GM21390 (cell line): ENCODE measurements at regions not wholly inside any gene's neighbourhood (a gene's known extent, or its start where the extent isn't known, plus 50 kb on each side); places are given as distances from the start of the nearest gene placed in this dataset.

ENCODE experiments used
- ATAC-seq: cut with Tn5 transposase; IDR thresholded peaks from one replicate; pipeline ENCODE4 v1.9.1; 2021; ENCODE audit not compliant: unreplicated experiment

DNA sequence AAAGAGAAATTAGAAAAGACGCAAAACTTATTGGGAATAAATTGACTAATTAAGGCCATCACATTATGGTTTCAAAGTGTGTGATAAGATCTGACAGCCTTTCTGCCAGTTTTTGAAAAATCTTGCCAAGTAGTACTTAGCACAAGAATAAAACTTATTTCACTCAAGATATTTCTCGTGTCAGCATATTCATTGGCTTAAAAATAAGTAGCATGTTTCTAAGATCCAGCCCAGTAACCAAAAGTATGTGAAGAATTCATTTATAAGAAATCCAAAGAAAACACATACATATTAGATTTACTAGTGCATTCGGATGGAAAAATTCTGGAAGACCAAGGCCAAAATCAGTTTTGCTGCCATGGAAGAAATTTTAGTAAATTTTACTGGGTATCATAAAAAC lies 1135.0 kb downstream of the GALC start:
- ATAC-seq = no peak

DNA sequence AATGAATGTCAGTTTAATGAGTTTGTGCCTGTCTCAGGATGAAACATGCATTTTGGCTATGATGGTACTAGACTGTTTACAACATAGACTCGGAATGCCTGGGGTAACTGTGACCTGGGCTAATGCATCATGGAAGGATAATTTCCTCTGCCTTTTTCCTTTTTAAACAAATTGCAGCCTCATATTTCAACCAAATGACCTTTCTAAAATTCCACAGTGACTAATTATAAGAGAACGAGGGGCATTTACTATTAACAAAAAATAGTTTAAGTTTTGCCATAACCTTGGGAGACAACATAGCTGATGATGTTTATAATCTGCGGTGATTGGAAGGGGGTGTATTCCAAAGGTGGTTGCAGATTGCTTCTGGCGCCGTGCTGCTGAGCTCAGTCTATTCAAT lies 1140.5 kb downstream of the GALC start:
- ATAC-seq = no peak

DNA sequence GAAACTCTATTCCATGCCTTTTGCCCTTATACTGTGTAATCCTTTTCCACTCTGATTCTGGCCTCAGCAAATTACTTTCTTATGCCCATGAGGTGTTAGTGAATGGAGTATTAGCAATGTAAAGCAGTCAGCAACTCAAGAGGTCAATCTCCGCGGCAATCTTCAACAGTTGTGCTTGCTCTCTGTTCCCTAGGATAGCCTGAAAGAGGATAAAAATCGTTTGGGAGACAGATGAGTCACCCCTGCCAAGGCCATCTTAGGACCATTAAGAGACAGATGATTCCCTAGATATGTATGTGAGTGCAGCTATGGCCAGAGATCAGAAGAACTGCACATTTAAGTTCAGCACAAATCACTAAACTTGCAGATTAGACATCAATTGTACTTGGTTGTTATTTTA lies 1145.8 kb downstream of the GALC start:
- ATAC-seq = no peak

DNA sequence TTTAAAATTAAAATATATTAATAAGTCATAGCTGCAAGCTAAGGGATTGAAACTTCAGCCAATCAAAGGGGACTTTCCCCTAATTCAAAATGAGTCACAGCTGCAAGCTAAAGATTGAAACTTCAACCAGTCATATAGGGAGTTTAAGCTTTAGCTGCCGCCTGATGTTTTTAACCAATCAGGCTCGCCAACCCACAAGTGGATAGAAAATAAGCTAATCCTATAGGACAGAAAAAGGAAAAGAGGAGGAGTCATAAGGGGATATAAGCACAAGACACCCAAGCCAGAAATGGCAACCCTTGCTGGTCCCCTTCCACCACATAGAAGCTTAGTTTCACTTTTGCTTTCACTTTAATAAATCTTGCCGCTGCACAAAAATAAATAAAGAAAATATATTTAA lies 1154.6 kb downstream of the GALC start:
- ATAC-seq = no peak

DNA sequence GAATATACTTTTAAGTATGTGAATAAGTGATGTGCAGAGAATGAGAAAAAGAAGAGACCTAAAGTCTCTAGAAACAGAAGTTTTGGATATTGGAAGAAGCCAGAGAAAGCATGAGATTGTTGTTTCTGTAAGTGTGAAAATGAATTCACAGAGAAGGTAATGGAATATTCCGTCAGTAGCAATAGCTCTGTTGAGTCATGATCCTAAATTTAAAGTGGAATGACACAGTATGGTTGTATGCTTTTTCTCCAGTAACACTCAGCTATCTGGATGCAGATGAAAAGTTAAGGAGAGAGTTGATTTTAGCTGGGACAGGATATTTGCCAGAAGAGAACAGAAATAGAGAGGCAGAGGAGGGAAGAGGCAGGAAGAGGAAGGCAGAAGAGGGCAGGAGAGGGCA lies 1166.3 kb downstream of the GALC start:
- no peak for ATAC-seq

DNA sequence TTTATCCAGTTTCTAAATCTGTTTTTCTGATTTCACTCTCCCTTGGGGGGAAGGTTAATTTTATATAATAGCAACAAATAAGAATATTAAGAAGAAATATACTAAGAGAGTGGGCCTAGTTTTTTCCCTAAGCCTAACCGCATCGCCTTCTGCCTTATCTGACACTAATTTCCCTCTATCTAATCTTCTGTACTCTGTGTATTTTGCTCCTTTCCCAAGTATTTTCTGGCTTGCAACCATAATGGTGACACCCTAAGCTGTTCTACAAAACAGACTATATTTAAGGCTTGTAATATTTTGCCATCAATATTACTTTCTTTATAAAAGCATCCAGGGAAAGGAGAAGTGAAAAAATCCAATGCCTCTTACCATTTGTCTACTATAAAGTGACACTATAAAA lies 1168.8 kb downstream of the GALC start:
- no peak for ATAC-seq

DNA sequence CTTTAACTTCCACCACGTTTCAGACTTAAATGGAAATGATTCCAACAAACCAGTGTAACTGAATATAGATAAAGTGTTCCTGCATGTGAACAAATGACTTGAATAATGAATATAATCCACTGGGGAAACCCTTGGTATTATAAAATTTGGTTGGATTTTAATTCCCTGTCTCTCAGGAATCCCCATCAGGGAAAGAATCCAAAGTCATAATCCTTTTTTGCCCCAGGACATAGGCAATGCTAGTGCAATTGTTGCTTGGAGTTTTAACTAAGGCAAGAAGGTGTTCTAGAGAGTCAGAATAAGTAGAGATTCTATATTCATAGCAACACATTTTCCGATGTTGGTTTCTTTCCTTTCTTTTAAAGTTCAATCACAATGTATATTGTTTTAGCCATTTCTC lies 1169.4 kb downstream of the GALC start:
- ATAC-seq = no peak

DNA sequence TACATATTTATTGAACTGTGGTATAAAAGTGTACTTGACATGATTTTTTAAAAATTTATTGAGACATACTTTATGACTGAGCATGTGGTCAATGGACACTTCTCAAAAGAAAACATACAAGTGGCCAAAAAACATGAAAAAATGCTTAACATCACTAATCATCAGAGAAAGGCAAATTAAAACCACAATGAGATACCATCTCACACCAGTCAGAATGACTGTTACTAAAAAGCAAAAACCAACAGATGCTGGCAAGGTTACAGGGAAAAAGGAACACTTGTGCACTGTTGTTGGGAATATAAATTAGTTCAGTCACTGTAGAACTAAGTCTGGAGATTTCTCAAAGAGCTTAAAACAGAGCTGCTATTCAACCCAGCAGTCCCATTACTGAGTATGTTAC lies 1177.6 kb downstream of the GALC start:
- no peak for ATAC-seq

DNA sequence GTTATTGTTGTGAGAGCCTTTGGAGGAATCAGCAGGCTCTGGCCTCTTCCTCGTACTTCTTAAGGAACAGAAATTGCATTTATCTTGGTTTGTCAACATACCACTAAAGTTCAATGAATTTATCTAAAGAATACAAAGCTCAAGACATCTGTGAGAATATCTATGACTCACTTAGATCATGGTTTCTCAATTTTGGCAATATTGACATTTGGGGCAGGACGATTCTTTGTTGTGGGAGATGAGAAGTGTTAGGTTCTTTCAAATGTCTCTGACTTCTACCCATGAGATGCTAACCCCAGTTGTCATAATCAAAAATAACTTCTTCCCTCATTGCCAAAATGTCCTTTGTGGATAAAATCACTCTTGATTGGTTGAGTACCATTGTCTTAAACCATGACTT lies 1190.3 kb downstream of the GALC start:
- no peak for ATAC-seq

DNA sequence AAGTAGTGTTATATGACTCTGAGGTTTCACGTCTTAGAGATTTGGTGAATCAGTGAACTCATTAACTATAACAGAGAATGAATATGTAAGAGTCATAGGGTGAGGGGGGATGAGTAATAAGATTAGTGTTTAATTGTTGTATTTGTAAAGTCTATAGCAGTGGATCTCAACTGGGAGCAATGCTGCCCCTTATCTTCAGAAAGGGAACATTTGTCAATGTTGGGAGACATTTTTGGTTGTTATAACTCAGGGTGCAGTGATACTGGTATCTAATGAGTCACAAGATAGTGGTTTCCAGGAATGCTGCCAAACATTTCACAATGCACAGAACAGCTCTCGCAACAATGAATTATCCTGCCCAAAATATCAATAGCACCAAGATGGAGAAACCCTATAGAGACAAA lies 1193.7 kb downstream of the GALC start:
- ATAC-seq = no peak

DNA sequence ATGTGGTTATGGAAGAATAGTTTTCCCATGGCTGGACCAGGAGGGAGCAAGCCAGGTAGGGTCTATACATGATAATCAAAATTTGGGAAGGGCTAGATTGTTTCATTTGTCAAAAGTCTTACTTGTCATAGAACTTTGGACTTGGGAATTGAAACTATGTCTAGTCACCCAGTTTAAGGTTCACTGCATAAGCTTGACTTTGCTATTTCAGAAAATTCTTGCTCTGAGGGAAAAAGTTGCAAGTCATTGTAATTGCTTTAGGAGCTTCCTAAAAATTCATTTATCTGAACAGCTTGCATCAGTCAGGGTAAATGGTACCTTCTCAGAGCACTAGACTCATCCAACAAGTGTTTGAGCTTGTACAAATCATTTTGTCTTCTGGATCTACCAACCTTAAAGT lies 1194.7 kb downstream of the GALC start:
- no peak for ATAC-seq

DNA sequence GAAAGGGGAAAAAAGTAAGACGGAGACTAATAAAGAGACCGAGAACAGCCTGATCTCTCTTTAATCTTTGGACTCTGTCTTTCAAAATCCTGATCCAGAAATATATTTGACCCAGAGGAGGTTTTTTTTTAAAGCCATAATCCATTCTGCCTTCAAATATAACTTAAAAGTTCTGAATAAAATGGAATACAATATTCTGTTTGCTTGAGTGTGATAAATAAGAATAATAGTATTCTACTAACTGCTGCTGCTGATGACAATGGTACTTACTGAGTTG lies 1196.0 kb downstream of the GALC start:
- ATAC-seq = no peak

DNA sequence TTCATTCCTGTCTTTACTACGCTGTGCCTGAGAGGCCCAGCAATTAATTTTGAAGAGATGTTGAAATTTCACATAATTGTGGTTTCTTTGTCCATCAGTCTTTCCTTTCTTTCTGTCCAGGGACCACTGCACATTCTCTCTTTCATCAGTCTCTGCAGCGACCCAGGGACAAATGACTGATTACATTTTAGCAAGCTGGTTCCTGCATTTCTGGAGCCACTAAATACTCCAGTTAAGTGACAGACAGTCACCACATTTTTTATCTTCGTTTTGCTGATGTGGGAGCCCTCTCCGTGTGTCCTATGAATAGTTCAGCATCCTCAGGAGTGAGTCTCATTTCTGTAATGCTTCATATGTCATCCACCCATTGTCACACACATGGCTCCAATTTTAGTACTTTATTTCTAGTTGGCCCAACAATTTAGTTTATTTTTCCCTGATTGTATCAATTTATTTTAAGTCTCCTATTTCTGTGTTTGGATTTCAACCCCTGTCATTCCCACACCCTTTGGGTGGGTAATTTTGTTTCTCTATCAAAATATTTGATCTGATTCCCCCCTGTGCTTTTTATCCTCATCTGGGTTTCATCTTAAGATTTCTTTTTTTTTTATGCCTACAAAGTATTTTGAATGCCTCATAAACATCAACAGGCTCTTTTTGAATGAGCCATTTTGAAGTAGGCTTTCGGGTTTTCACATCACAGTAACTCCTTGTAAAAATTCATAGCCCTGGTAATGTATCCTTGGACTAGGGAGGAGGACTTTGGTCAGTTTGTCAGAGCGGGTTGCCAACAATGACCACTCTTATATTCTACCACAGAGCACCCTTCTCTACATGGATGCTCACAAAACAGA lies 1196.5 kb downstream of the GALC start:
- no peak for ATAC-seq

DNA sequence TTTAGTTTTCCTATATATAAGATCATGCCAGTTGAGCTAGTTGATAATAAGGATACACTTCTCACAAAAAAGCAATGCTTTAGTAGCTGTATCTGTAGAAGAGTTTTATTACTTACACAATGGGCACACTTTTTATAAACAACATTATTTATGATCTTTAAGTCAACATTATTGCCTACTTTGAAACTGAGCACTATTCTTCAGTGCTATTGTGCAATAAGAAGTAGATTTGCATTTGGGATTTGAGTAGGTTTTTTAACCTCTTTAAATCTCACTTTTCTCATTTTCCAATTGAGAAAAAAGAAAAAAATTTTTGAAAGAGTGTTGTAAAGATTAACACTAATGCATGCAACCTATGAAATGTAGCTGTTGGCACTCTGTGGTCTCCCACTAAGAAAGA lies 1198.3 kb downstream of the GALC start:
- ATAC-seq = no peak

DNA sequence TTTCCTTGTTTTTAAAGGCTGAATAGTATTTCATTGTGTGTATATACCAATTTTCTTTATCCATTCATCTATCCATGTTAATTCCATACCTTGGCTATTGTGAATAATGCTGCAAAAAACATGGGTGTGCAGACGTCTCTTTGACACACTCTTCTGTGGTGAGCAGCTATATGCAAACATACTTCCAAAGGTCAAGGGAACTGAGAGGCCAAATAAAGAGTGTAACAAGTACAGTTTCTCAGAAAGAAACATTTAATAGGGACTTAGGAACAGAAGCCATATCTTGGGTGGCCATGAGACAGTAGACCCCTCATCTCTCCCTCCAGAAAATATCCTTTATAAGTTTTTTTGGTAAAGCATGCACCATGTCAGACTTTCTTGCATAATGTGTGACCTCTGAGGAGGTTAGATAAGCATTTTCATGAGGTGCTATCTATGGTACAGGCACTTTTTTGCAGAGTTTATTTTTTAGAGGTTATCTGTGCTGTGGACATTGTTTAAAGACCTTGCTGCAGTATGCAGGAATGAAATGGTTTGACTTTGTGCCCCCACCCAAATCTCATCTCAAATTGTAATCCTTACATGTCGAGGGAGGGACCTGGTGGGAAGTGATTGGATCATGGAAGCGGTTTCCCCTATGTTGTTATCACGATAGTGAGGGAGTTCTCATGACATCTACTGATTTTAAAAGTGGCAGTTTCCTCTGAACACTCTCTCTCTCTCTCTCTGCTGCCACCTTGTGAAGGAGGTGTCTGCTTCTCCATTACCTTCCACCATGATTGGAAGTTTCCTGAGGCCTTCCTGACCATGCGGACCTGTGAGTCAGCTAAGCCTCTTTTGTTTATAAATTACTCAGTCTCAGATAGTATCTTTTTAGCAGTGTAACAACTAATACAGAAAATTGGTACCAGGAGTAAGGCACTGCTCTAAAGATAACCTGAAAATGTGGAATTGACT lies 1202.3 kb downstream of the GALC start:
- ATAC-seq = no peak

DNA sequence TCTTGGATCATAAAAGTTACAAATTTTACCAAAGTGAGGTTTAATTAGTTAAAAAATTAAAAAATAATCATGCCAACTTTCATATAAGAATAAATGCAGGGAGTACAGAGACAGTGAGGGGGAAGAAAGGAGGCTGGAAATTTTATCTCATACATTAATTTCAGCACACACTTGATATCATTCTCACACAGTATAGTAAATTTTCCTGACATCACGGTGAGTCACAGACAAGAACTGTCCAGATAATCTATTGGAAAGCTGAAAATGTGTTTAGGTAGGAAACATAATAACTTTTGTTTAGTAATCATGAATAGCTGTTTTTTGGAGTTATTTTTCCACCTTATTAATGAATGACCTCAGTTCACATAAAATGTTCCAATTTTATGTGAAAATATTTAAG lies 1204.8 kb downstream of the GALC start:
- ATAC-seq = no peak

DNA sequence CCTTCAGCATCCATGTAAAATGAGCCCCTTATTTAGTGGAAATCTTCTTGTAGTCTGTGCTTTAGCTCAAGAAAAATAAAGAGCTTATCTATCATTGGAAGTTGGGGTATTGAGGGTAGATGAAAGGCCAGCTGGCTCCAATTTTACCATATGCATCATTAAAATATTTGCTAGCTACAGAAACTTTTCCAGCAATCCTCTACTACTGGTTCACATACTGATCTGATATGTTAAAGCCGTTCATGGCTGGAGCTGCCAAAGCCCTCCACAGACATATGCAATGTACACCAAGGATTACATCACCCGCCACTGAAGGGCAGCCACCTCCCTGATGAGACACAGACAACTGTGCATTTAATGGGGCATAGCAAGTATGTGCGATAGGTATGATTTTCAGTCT lies 1205.3 kb downstream of the GALC start:
- ATAC-seq = no peak

DNA sequence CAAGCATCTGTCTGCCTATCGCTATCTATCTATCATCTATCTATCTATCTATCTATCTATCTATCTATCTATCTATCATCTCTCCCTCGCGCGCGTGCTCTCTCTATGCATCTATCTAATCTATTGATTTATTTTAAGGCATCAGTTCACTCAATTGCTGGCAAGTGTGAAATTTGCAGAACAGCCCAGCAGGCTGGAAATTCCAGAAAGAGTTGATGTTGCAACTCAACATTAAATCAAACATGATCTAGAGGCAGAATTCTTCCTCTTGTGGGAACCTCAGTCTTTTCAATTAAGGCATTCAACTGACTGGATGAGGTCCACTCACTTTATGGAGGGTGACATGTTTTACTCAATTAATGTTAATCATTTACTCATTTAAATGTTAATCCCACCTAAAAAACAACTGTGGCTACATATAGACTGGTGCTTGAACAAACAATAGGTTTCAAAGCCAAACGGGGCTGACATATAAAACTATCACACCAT lies 1210.8 kb downstream of the GALC start:
- ATAC-seq = no peak

DNA sequence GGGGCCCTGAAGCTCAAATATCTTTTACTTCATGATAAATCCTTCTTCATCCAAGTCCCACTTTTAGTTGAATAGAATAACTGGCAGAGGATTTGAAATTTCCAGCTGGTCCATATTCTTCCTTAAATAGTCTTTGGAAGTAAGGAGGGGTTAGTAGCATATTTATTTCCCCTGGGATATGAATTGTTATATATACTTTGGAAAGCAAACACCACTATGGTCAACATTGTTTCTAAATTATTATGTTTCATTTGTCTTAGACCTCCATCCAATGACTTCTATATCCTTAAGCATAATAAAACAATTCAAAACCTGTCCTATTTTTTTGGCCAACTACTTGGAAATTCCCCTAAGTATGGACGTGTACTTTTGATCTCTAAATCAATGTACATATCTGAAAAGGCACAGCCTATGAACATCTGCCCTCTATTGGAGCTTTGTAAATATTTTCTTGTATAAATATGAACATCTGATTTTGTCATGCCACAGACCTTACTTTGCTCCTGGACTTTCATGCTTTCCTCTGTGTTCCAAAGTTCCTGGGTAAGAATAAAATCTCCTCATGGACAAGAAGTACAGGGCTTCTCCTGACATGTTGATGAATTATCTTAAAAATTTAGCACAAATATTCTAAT lies 1212.0 kb downstream of the GALC start:
- no peak for ATAC-seq

DNA sequence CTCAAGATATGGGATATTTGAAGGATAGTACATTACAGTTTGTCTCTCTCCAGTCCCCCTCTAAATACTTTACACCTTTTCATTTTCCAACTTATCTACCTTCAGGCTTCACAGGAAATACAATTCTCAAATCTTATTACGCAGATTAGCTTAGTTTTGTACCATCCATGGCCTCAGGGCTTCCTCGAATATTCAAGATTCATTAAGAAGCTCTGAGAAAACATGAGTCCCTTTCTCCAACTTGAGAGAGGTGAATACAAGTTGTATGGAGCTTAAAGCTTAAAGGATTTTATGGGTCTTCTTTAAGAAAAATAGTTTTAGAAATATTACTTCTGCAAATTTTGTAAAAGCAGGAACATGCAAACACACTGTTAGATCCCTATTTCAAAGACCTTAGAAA lies 1212.5 kb downstream of the GALC start:
- ATAC-seq = no peak

DNA sequence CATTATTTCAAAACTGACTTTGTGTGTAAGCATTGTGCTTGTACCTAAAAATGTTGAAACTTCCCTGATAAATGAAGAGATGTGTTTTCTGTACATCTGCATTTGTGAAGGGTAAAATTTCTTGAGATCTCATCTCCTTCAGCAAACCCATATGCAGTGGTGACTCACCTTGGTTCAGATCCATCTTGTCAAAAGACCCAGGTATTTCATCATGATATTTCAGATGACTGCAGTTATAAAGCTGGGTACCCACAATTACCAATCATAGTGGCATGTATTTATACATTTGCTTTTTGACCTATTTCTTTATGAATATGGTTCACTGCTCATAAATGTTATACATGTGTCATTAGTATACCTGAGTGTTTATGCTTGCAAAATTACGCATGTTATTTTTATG lies 1213.6 kb downstream of the GALC start:
- no peak for ATAC-seq
